ENCODE measurements at regions not wholly inside any gene's neighbourhood (a gene's known extent, or its start where the extent isn't known, plus 50 kb on each side); places are given as distances from the start of the nearest gene placed in this dataset.

DNA sequence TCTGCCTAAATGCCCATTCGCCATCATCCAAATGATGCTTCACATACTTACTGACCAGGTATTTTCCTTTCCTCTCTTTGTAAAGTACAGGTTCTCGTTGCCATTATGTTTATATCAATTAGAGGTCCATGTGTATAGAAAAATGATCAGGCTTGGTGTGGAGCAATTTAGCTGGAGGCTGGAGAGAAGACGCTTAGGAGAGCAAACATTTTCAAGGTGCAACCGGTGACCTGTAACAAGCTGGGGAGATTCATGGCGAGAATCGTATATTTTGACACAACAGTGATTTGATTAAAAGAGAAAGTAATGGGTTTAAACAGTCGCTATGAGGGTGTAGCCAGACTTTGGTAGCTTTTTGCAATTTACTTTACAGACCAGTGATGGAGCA lies 170.9 kb upstream of the TBCA start:
- TF ChIP-seq TAF1 (IDR thresholded peaks at IDR 0.05; ENCODE audit: borderline replicate concordance, low read depth, low read length) (no peak), FOXM1 (IDR thresholded peaks at IDR 0.05; ENCODE audit: low read depth) (no peak), ELF1 (IDR thresholded peaks at IDR 0.05) (no peak), FOXJ3 (CRISPR knock-in tag; IDR thresholded peaks at IDR 0.05) (no peak), GABPA (IDR thresholded peaks at IDR 0.05; ENCODE audit: low read depth) (no peak), MAX (IDR thresholded peaks at IDR 0.05; ENCODE audit: low read depth) (no peak), USF2 (IDR thresholded peaks at IDR 0.05; ENCODE audit: borderline replicate concordance, low read depth, low read length) (no peak), SMC3 (IDR thresholded peaks at IDR 0.05; ENCODE audit: low read depth, low read length) (no peak), TCF12 (IDR thresholded peaks at IDR 0.05) (no peak), CHD2 (IDR thresholded peaks at IDR 0.05; ENCODE audit: low read length, partially characterized antibody) (no peak), EZH2phosphoT487 (IDR thresholded peaks at IDR 0.05; ENCODE audit: borderline replicate concordance, low read depth) (no peak), SIN3A (IDR thresholded peaks at IDR 0.05; ENCODE audit: borderline replicate concordance, low read depth, low read length) (no peak), RFX5 (IDR thresholded peaks at IDR 0.05; ENCODE audit: low read length) (no peak), FOSL2 (IDR thresholded peaks at IDR 0.05; ENCODE audit: borderline replicate concordance, low read depth) (no peak), YY1 (IDR thresholded peaks at IDR 0.05; ENCODE audit: low read depth) (no peak)
- TF ChIP-seq, protein P1, sequence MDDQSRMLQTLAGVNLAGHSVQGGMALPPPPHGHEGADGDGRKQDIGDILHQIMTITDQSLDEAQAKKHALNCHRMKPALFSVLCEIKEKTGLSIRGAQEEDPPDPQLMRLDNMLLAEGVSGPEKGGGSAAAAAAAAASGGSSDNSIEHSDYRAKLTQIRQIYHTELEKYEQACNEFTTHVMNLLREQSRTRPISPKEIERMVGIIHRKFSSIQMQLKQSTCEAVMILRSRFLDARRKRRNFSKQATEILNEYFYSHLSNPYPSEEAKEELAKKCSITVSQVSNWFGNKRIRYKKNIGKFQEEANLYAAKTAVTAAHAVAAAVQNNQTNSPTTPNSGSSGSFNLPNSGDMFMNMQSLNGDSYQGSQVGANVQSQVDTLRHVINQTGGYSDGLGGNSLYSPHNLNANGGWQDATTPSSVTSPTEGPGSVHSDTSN (IDR thresholded peaks at IDR 0.05), result no peak
- Histone ChIP-seq H4K20me1 (ENCODE audit: insufficient read depth) (no peaks in the 10 kb centered on the region), H3K79me2 (ENCODE audit: insufficient read depth) (no peaks in the 10 kb centered on the region), H3K9me2 (no peaks in the 10 kb centered on the region), H3K9me3 (no peaks in the 10 kb centered on the region), H3K4me3 (ENCODE audit: low read depth in 2 of 2, low read length in 1 of 2) (no peak overlapping the region), H3K27ac (ENCODE audit: low read depth in 2 of 2, low read length in 1 of 2) (no peak overlapping the region), H3K4me2 (no peak overlapping the region), H3F3A (replicated peaks; ENCODE audit: insufficient read depth) (no peaks in the 10 kb centered on the region), H3K4me1 (ENCODE audit: control insufficient read depth in 1 of 2, insufficient read depth in 2 of 2, low read depth in 1 of 2, low read length in 1 of 2) (peaks cover 0 to 8% of the 10 kb centered on the region in 2 experiments; a peak in 2 of 4 replicates), H2AFZ (ENCODE audit: low read depth) (no peak overlapping the region), H3K36me3 (replicated peaks in 1 of 2; ENCODE audit: control insufficient read depth in 1 of 2, insufficient read depth in 2 of 2, low read length in 1 of 2) (peaks cover 0 to 4% of the 10 kb centered on the region in 2 experiments), H3K9ac (no peak overlapping the region), H3K27me3 (ENCODE audit: insufficient read depth) (peaks cover 8% of the 10 kb centered on the region; the same call in 1 of the 2 replicates)
- POLR2A ChIA-PET, result no interaction called here
- DNase-seq, result no peak
- CTCF ChIA-PET, result interaction anchor here (1.0 kb wide), 1 partner anchor 16 kb away, joined by 3 read pairs; no protein-coding TSS in a partner anchor
- 59% methylated on average over 7 of the region's 7 CpGs for WGBS (ENCODE audit: low lambda C conversion rate)

- Histone ChIP-seq H3K36me3 (replicated peaks in 1 of 2; ENCODE audit: control insufficient read depth in 1 of 2, insufficient read depth in 2 of 2, low read length in 1 of 2) (peaks cover 0 to 4% of the 10 kb centered on the region in 2 experiments), H3K79me2 (ENCODE audit: insufficient read depth) (no peaks in the 10 kb centered on the region), H3K9me3 (no peaks in the 10 kb centered on the region), H3K4me2 (no peak overlapping the region), H2AFZ (ENCODE audit: low read depth) (no peak overlapping the region), H4K20me1 (ENCODE audit: insufficient read depth) (no peaks in the 10 kb centered on the region), H3K27ac (ENCODE audit: low read depth in 2 of 2, low read length in 1 of 2) (no peak overlapping the region), H3K27me3 (ENCODE audit: insufficient read depth) (peaks cover 8% of the 10 kb centered on the region; the same call in 1 of the 2 replicates), H3K4me1 (ENCODE audit: control insufficient read depth in 1 of 2, insufficient read depth in 2 of 2, low read depth in 1 of 2, low read length in 1 of 2) (peaks cover 0 to 8% of the 10 kb centered on the region in 2 experiments; a peak in 2 of 4 replicates), H3K4me3 (ENCODE audit: low read depth in 2 of 2, low read length in 1 of 2) (no peak overlapping the region), H3F3A (replicated peaks; ENCODE audit: insufficient read depth) (no peaks in the 10 kb centered on the region), H3K9me2 (no peaks in the 10 kb centered on the region), H3K9ac (no peak overlapping the region)
- 5% methylated on average over 4 of the region's 4 CpGs for WGBS (ENCODE audit: low lambda C conversion rate)
- peak; percentile 46 for DNase-seq
- ChIA-PET POLR2A (no interaction called here), CTCF (interaction anchor here (1.0 to 1.6 kb wide), 2 partner anchors 9 to 16 kb away, joined by 3 to 6 read pairs; no protein-coding TSS in a partner anchor)
- no peak for TF ChIP-seq GABPA (IDR thresholded peaks at IDR 0.05; ENCODE audit: low read depth)
- TF ChIP-seq ZBTB33 (IDR thresholded peaks at IDR 0.05; ENCODE audit: borderline replicate concordance, low read depth), result no peak
- no peak for TF ChIP-seq ELF1 (IDR thresholded peaks at IDR 0.05)
- TF ChIP-seq TEAD4 (IDR thresholded peaks at IDR 0.05; ENCODE audit: borderline replicate concordance, insufficient read depth), result no peak
- TF ChIP-seq FOXM1 (IDR thresholded peaks at IDR 0.05; ENCODE audit: low read depth), result no peak
- TF ChIP-seq CHD2 (IDR thresholded peaks at IDR 0.05; ENCODE audit: low read length, partially characterized antibody), result no peak
- peak; percentile 76; the same call in 1 of the 2 replicates for TF ChIP-seq RCOR1 (IDR thresholded peaks at IDR 0.05; ENCODE audit: low read length)
- TF ChIP-seq, protein P2, sequence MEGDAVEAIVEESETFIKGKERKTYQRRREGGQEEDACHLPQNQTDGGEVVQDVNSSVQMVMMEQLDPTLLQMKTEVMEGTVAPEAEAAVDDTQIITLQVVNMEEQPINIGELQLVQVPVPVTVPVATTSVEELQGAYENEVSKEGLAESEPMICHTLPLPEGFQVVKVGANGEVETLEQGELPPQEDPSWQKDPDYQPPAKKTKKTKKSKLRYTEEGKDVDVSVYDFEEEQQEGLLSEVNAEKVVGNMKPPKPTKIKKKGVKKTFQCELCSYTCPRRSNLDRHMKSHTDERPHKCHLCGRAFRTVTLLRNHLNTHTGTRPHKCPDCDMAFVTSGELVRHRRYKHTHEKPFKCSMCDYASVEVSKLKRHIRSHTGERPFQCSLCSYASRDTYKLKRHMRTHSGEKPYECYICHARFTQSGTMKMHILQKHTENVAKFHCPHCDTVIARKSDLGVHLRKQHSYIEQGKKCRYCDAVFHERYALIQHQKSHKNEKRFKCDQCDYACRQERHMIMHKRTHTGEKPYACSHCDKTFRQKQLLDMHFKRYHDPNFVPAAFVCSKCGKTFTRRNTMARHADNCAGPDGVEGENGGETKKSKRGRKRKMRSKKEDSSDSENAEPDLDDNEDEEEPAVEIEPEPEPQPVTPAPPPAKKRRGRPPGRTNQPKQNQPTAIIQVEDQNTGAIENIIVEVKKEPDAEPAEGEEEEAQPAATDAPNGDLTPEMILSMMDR (IDR thresholded peaks at IDR 0.05), result peak; percentile 24; the same call in 1 of the 2 replicates
- TF ChIP-seq EP300 (IDR thresholded peaks at IDR 0.05; ENCODE audit: borderline replicate concordance in 1 of 2, low read depth in 1 of 2, low read length in 1 of 2), result peak in 1 of 2 experiments; percentile 55; a peak in 2 of 4 replicates
- no peak for TF ChIP-seq FOXJ3 (CRISPR knock-in tag; IDR thresholded peaks at IDR 0.05)
- peak; percentile 49; the same call in 1 of the 2 replicates for TF ChIP-seq TCF12 (IDR thresholded peaks at IDR 0.05)
- no peak for TF ChIP-seq YY1 (IDR thresholded peaks at IDR 0.05; ENCODE audit: low read depth)
Observed at GRCh38 chr5:77946381-77947040, 170.4 kb upstream of the TBCA start.
